ENCODE measurements at regions not wholly inside any gene's neighbourhood (a gene's known extent, or its start where the extent isn't known, plus 50 kb on each side); places are given as distances from the start of the nearest gene placed in this dataset.

GRCh38 chr17:77423589-77424451 is 283.1 kb downstream of the SEC14L1 start:
- peak; percentile 72 for TF ChIP-seq EP300 (IDR thresholded peaks at IDR 0.05)
- TF ChIP-seq POLR2AphosphoS5 (IDR thresholded peaks at IDR 0.05) = peak in 1 of 2 donors; percentile 96
- TF ChIP-seq, protein P1, sequence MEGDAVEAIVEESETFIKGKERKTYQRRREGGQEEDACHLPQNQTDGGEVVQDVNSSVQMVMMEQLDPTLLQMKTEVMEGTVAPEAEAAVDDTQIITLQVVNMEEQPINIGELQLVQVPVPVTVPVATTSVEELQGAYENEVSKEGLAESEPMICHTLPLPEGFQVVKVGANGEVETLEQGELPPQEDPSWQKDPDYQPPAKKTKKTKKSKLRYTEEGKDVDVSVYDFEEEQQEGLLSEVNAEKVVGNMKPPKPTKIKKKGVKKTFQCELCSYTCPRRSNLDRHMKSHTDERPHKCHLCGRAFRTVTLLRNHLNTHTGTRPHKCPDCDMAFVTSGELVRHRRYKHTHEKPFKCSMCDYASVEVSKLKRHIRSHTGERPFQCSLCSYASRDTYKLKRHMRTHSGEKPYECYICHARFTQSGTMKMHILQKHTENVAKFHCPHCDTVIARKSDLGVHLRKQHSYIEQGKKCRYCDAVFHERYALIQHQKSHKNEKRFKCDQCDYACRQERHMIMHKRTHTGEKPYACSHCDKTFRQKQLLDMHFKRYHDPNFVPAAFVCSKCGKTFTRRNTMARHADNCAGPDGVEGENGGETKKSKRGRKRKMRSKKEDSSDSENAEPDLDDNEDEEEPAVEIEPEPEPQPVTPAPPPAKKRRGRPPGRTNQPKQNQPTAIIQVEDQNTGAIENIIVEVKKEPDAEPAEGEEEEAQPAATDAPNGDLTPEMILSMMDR (IDR thresholded peaks at IDR 0.05) = no peak
- TF ChIP-seq POLR2A (IDR thresholded peaks at IDR 0.05; ENCODE audit: low read depth) = no peak
- H3K4me3 ChIP-seq = peak overlapping the region in 3 of 4 donors; percentile 16 to 26 (median 17)
- WGBS = 44% methylated on average over 29 of the region's 31 CpGs
- H3K4me1 ChIP-seq = peaks cover 99 to 100% (median 100%) of the 10 kb centered on the region in 4 donors
- H3K27ac ChIP-seq (replicated peaks in 1 of 4) = peak overlapping the region; percentile 96 to 99 (median 98)
- no peaks in the 10 kb centered on the region for H3K36me3 ChIP-seq
- intact Hi-C loops (cut with DNase I) = loop anchor here (2.0 kb wide), 1 partner anchor 49 kb away; no protein-coding TSS in a partner anchor
- no peaks in the 10 kb centered on the region for H3K27me3 ChIP-seq
- H3K9me3 ChIP-seq = no peaks in the 10 kb centered on the region
- peak; percentile 98 for DNase-seq (ENCODE audit: extremely low spot score)

DNA sequence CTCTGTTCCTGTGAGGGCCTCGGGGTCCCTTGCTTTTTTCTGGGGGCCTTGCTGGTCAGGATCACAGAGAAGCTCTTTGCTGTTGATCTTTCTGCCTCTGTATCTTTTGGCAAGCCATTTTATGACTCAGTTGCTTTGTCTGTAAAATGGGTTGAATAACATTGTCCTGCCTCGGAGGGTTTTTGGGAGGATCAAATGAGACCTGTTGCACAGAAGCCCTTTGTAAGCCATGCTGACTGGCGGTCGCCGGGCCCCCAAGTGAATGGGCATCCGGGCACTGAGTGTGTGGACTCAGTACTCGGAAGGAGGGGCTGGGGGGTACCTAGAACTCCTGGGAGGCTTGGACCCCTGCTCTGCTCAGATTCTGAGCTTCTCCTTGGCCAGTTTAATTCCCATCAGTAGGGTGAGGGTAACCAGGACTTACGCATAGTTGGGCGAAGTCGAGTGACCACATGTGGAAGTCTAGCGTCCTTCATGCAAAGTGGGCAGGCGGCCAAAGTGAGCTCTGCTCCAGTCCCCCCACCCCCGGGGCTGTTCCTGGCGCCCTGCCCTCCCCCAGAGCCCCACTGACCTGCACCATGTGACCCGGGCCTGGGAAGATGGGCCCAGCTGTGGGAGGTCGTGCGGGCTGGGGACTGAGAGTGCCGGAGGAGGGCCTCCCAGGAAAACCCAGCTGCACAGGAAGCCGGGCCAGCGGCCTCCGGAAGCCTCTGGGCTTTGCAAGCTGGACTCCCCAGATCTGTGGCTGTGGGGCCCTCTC is 284.0 kb downstream of the SEC14L1 start:
- H3K36me3 ChIP-seq = no peaks in the 10 kb centered on the region
- 40% methylated on average over 6 of the region's 21 CpGs for WGBS
- no peaks in the 10 kb centered on the region for H3K9me3 ChIP-seq
- peak overlapping the region; percentile 12 to 45 (median 29) for H3K4me3 ChIP-seq
- TF ChIP-seq POLR2AphosphoS5 (IDR thresholded peaks at IDR 0.05) = peak in 1 of 2 donors; percentile 76
- TF ChIP-seq, protein P1 (IDR thresholded peaks at IDR 0.05) = no peak
- intact Hi-C loops (cut with DNase I) = loop anchor here (2.0 to 5.0 kb wide), 2 partner anchors 50 to 92 kb away; no protein-coding TSS in a partner anchor
- DNase-seq (ENCODE audit: extremely low spot score) = peak; percentile 97
- H3K4me1 ChIP-seq = peaks cover 100% of the 10 kb centered on the region in 4 donors
- H3K27ac ChIP-seq (replicated peaks in 1 of 4) = peak overlapping the region; percentile 96 to 99 (median 98)
- no peaks in the 10 kb centered on the region for H3K27me3 ChIP-seq

DNA sequence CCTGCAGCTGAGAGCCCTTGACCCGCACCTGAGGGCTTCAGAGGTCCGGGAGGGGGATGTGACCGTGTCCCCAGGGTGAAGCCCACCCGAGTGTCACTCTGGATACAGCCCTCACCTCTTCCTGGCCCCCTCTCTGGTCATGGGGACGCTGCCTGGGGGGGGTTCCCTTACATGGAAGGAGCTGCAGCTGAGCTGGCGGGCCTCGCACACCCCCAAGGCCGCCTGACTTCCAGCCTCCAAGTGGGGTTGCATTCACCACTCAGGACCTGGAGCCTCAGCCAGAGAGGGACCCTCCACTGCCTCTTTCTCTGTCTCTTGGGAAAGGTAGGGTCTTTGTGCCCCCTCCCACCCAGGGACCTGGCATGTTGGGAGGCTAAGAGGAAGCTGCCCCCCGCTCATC is 284.6 kb downstream of the SEC14L1 start:
- DNase-seq (ENCODE audit: extremely low spot score) = no peak
- no peak for TF ChIP-seq POLR2A (IDR thresholded peaks at IDR 0.05; ENCODE audit: low read depth)
- TF ChIP-seq POLR2AphosphoS5 (IDR thresholded peaks at IDR 0.05) = no peak
- no peak for TF ChIP-seq EP300 (IDR thresholded peaks at IDR 0.05)
- intact Hi-C loops (cut with DNase I) = loop anchor here (2.0 to 5.0 kb wide), 2 partner anchors 51 to 93 kb away; no protein-coding TSS in a partner anchor
- no peaks in the 10 kb centered on the region for H3K27me3 ChIP-seq
- peak overlapping the region; percentile 12 to 45 (median 29) for H3K4me3 ChIP-seq
- no peaks in the 10 kb centered on the region for H3K9me3 ChIP-seq
- H3K27ac ChIP-seq (replicated peaks in 1 of 4) = peak overlapping the region; percentile 96 to 99 (median 98)
- H3K36me3 ChIP-seq = no peaks in the 10 kb centered on the region
- H3K4me1 ChIP-seq = peaks cover 100% of the 10 kb centered on the region in 4 donors
- WGBS = 24% methylated on average over 7 of the region's 9 CpGs

- Histone ChIP-seq H3K27me3 (no peaks in the 10 kb centered on the region), H3K4me1 (peaks cover 100% of the 10 kb centered on the region in 4 donors), H3K4me3 (peak overlapping the region; percentile 12 to 45 (median 29)), H3K9me3 (no peaks in the 10 kb centered on the region), H3K27ac (replicated peaks in 1 of 4) (peak overlapping the region; percentile 96 to 99 (median 98)), H3K36me3 (no peaks in the 10 kb centered on the region)
- 47% methylated on average over 11 of the region's 23 CpGs for WGBS
- TF ChIP-seq EP300 (IDR thresholded peaks at IDR 0.05) = peak; percentile 6
- peak in 1 of 2 donors; percentile 91 for TF ChIP-seq POLR2AphosphoS5 (IDR thresholded peaks at IDR 0.05)
- TF ChIP-seq POLR2A (IDR thresholded peaks at IDR 0.05; ENCODE audit: low read depth) = no peak
- intact Hi-C loops (cut with DNase I) = loop anchor here (2.0 to 5.0 kb wide), 2 partner anchors 51 to 94 kb away; no protein-coding TSS in a partner anchor
- peak; percentile 96 for DNase-seq (ENCODE audit: extremely low spot score)
Measured at GRCh38 chr17:77425791-77426641, 285.2 kb downstream of the SEC14L1 start.
